GM12878 (cell line): ENCODE measurements at regions not wholly inside any gene's neighbourhood (a gene's known extent, or its start where the extent isn't known, plus 50 kb on each side); places are given as distances from the start of the nearest gene placed in this dataset.

Experiments used
- ATAC-seq: fragments of 200-7000 bp; cut with Tn5 transposase; 3 replicates; pipeline ENCODE4 v1.9.1; 2020; ENCODE audit warnings: mild to moderate bottlenecking, moderate library complexity
- BruUV-seq: library from RNA; stranded (reverse); fragments of 400-500 nt; replicated peaks from 2 replicates; lab custom pipeline; 2021; lab: Mats Ljungman, UMichigan
- CTCF ChIA-PET: fragments of 300-600 bp; sonication (Branson Sonifier 250); formaldehyde crosslinking; extraction: SDS; loops from one replicate; lab custom pipeline; 2021; ENCODE audit warnings: inconsistent platforms; lab: Yijun Ruan, JAX
- POLR2A ChIA-PET: fragments of 350-600 bp; formaldehyde crosslinking; extraction: SDS; loops from one replicate; lab custom pipeline; 2021; ENCODE audit warnings: inconsistent platforms; lab: Charles Lee
- RAD21 ChIA-PET: fragments of 300-600 bp; sonication (Branson Sonifier 250); formaldehyde crosslinking; loops from one replicate; lab custom pipeline; 2023; ENCODE audit warnings: antibody characterized with exemption; ENCODE audit not compliant: unreplicated experiment; lab: Charles Lee
- SMC1A ChIA-PET: fragments of 300-600 bp; sonication (Branson Sonifier 250); formaldehyde crosslinking; loops from one replicate; lab custom pipeline; 2023; ENCODE audit not compliant: unreplicated experiment, uncharacterized antibody; lab: Charles Lee
- DNase-seq: peaks from one replicate; pipeline ENCODE4 v3.0.0-alpha.2; 2011; ENCODE audit warnings: low read depth, low spot score
- FAIRE-seq: peaks from 3 replicates; lab custom pipeline; 2011; peaks lifted over from hg19 to GRCh38; lab: Jason Lieb, UNC
- H2AFZ ChIP-seq: 2 replicates; pipeline ENCODE4 v1.6.0; 2011; ENCODE audit warnings: low read depth, low read length, control low read depth; ENCODE audit not compliant: control insufficient read depth
- H3K27ac ChIP-seq: 2 replicates; pipeline ENCODE4 v1.5.1; 2011; ENCODE audit warnings: control low read depth; ENCODE audit not compliant: control insufficient read depth, insufficient read depth
- H3K27me3 ChIP-seq, 2 experiments: replicated peaks in 1 of 2; 2 replicates each; pipeline versions ENCODE4 v1.6.0 to v1.6.1; 2011; ENCODE audit warnings: low read length in 1 of 2; ENCODE audit not compliant: control insufficient read depth in 2 of 2, insufficient read depth in 2 of 2
- H3K36me3 ChIP-seq, 2 experiments: 2 replicates each; pipeline ENCODE4 v1.5.1; 2011; ENCODE audit warnings: low read length in 1 of 2; ENCODE audit not compliant: control insufficient read depth in 2 of 2, insufficient read depth in 2 of 2
- H3K4me1 ChIP-seq: 2 replicates; pipeline ENCODE4 v1.6.1; 2011; ENCODE audit warnings: mild to moderate bottlenecking, low read length, moderate library complexity, mixed read lengths; ENCODE audit not compliant: control insufficient read depth, insufficient read depth
- H3K4me2 ChIP-seq: 2 replicates; pipeline ENCODE4 v1.6.0; 2011; ENCODE audit warnings: control low read depth; ENCODE audit not compliant: control insufficient read depth, insufficient read depth
- H3K4me3 ChIP-seq: fragments of 200-600 bp; sonication (generic); 2 replicates; pipeline ENCODE4 v1.5.1; 2016
- H3K79me2 ChIP-seq: 2 replicates; pipeline ENCODE4 v1.6.0; 2011; ENCODE audit warnings: low read length; ENCODE audit not compliant: control insufficient read depth, insufficient read depth
- H3K9ac ChIP-seq: 2 replicates; pipeline ENCODE4 v1.8.0; 2011; ENCODE audit warnings: low read length, control low read depth, mixed read lengths; ENCODE audit not compliant: control insufficient read depth, insufficient read depth
- H3K9me3 ChIP-seq: replicated peaks from 3 replicates; pipeline ENCODE4 v1.5.1; 2011; ENCODE audit warnings: mild to moderate bottlenecking, low read length; ENCODE audit not compliant: control insufficient read depth, insufficient read depth
- H4K20me1 ChIP-seq: 2 replicates; pipeline ENCODE4 v1.6.0; 2011; ENCODE audit not compliant: control insufficient read depth, insufficient read depth
- CREM ChIP-seq: IDR thresholded peaks from 2 replicates; pipeline ENCODE4 v1.6.1; 2014; ENCODE audit warnings: antibody characterized with exemption, low read depth
- ESRRA ChIP-seq: IDR thresholded peaks from 2 replicates; pipeline ENCODE4 v1.6.1; 2012; ENCODE audit warnings: mild to moderate bottlenecking, low read length, improper control_type of control experiment
- HDGF ChIP-seq: fragments of 450-650 bp; IDR thresholded peaks from 2 replicates; pipeline ENCODE4 v1.6.1; 2016; ENCODE audit warnings: antibody characterized with exemption
- IRF3 ChIP-seq: fragments of 450-650 bp; IDR thresholded peaks from 2 replicates; pipeline ENCODE4 v1.6.1; 2014; ENCODE audit warnings: mild to moderate bottlenecking
- KLF5 ChIP-seq: fragments of 450-650 bp; IDR thresholded peaks from 2 replicates; pipeline ENCODE4 v1.6.1; 2014; ENCODE audit warnings: mild to moderate bottlenecking; ENCODE audit not compliant: partially characterized antibody
- MEF2A ChIP-seq: IDR thresholded peaks from 2 replicates; pipeline ENCODE4 v1.6.1; 2011; ENCODE audit warnings: low read depth, mild to moderate bottlenecking, low read length, moderate library complexity; ENCODE audit not compliant: insufficient read depth
- NFYB ChIP-seq: IDR thresholded peaks from 2 replicates; pipeline ENCODE4 v1.6.1; 2011; ENCODE audit warnings: low read depth, mild to moderate bottlenecking, low read length, improper control_type of control experiment, moderate library complexity; ENCODE audit not compliant: insufficient read depth
- PML ChIP-seq: IDR thresholded peaks from 2 replicates; pipeline ENCODE4 v1.6.1; 2012; ENCODE audit warnings: low read length, inconsistent platforms
- RAD21 ChIP-seq: IDR thresholded peaks from 2 replicates; pipeline ENCODE4 v1.6.1; 2011; ENCODE audit warnings: mild to moderate bottlenecking, low read depth, low read length, moderate library complexity; ENCODE audit not compliant: insufficient read depth
- RELB ChIP-seq: fragments of 450-650 bp; IDR thresholded peaks from 2 replicates; pipeline ENCODE4 v1.6.1; 2017; ENCODE audit warnings: low read depth, mild to moderate bottlenecking, moderate library complexity
- SMAD5 ChIP-seq: IDR thresholded peaks from 2 replicates; pipeline ENCODE4 v1.6.1; 2016; ENCODE audit warnings: antibody characterized with exemption, low read depth
- SP1 ChIP-seq: IDR thresholded peaks from one replicate; pipeline ENCODE4 v1.6.1; 2011; ENCODE audit warnings: low read depth, low read length
- SREBF2 ChIP-seq: IDR thresholded peaks from 2 replicates; pipeline ENCODE4 v1.6.1; 2012; ENCODE audit warnings: mild to moderate bottlenecking, low read length
- TARDBP ChIP-seq: IDR thresholded peaks from 2 replicates; pipeline ENCODE4 v1.6.1; 2016; ENCODE audit warnings: borderline replicate concordance
- YBX1 ChIP-seq: fragments of 450-650 bp; IDR thresholded peaks from 2 replicates; pipeline ENCODE4 v1.6.1; 2016; ENCODE audit warnings: antibody characterized with exemption
- ZSCAN29 ChIP-seq: fragments of 450-650 bp; IDR thresholded peaks from 2 replicates; pipeline ENCODE4 v1.6.1; 2017; ENCODE audit warnings: mild to moderate bottlenecking, moderate library complexity
- WGBS: methylation state at CpG from one replicate; pipeline ENCODE4 v1.1.6; 2016; ENCODE audit warnings: low lambda C conversion rate; ENCODE audit not compliant: insufficient replicate concordance, insufficient coverage; ENCODE audit errors: missing lambda C conversion rate; 5-methylcytosine and 5-hydroxymethylcytosine counted together
- in situ Hi-C: fragments of 300-500 bp; cut with MboI; formaldehyde crosslinking; loops from 9 replicates; pipeline ENCODE4 v1.14.3; 2018; ENCODE audit warnings: mixed read lengths
- intact Hi-C: fragments of 100-400 bp; cut with micrococcal nuclease; formaldehyde crosslinking; loops from one replicate; pipeline ENCODE4 v1.14.2; 2022; ENCODE audit not compliant: unreplicated experiment

GRCh38 chr2:12271589-12271984 is 445.1 kb upstream of the TRIB2 start:
- Histone ChIP-seq H3K4me3 (no peak overlapping the region), H4K20me1 (no peaks in the 10 kb centered on the region), H3K9ac (no peak overlapping the region), H3K4me2 (peak overlapping the region; percentile 33; the same call in 1 of the 2 replicates), H3K27me3 (no peaks in the 10 kb centered on the region), H3K79me2 (no peaks in the 10 kb centered on the region), H3K36me3 (no peaks in the 10 kb centered on the region), H3K9me3 (no peaks in the 10 kb centered on the region)
- intact Hi-C loops: loop anchor here (5.0 kb wide), 1 partner anchor 444 kb away; no protein-coding TSS in a partner anchor
- in situ Hi-C loops: no loop called here
- 0% methylated on average over 1 of the region's 1 CpG for WGBS
- no TSS peak for BruUV-seq
- CTCF ChIA-PET: interaction anchor here (0.8 to 1.5 kb wide), 9 partner anchors 9 to 456 kb away, joined by 3 to 4 read pairs (median 3); no protein-coding TSS in a partner anchor
- RAD21 ChIA-PET: interaction anchor here (0.7 to 1.4 kb wide), 9 partner anchors 12 to 445 kb away, joined by 3 to 5 read pairs (median 3); partner anchors contain the start of gene TRIB2
- SMC1A ChIA-PET: interaction anchor here (0.7 to 5.2 kb wide), 23 partner anchors 9 to 735 kb away, joined by 3 to 35 read pairs (median 4); no protein-coding TSS in a partner anchor
- no peak for FAIRE-seq
- TF ChIP-seq ZSCAN29 (no peak), CREM (0 out of 2 replicates have a peak, but pooled peaks have one; percentile 6), ESRRA (no peak), MEF2A (no peak), KLF5 (no peak)
- TF ChIP-seq, all 136 proteins: peak for 1
- POLR2A ChIA-PET: interaction anchor here (1.0 kb wide), 1 partner anchor 226 kb away, joined by 3 read pairs; no protein-coding TSS in a partner anchor
- H2AFZ ChIP-seq: no peak overlapping the region; the same call in 1 of the 2 replicates
- peaks cover 9% of the 10 kb centered on the region for H3K4me1 ChIP-seq
- ATAC-seq (peak; percentile 74), DNase-seq (no peak)
- no peak overlapping the region for H3K27ac ChIP-seq

GRCh38 chr2:12273111-12273510 is 443.6 kb upstream of the TRIB2 start:
- 3% methylated on average over 1 of the region's 1 CpG for WGBS
- ChIA-PET RAD21 (interaction anchor here (0.8 kb wide), 1 partner anchor 21 kb away, joined by 4 read pairs; no protein-coding TSS in a partner anchor), SMC1A (interaction anchor here (1.4 to 5.2 kb wide), 4 partner anchors 22 to 267 kb away, joined by 4 to 35 read pairs (median 4); no protein-coding TSS in a partner anchor), CTCF (interaction anchor here (0.7 kb wide), 1 partner anchor 267 kb away, joined by 3 read pairs; no protein-coding TSS in a partner anchor), POLR2A (interaction anchor here (0.6 kb wide), 1 partner anchor 138 kb away, joined by 3 read pairs; no protein-coding TSS in a partner anchor)
- in situ Hi-C loops (no loop called here), intact Hi-C loops (loop anchor here (5.0 kb wide), 1 partner anchor 446 kb away; no protein-coding TSS in a partner anchor)
- Histone ChIP-seq H3K4me3 (no peak overlapping the region), H3K9me3 (no peaks in the 10 kb centered on the region; the same call in 2 of the 3 replicates), H3K4me1 (peaks cover 9% of the 10 kb centered on the region), H2AFZ (no peak overlapping the region), H3K4me2 (peak overlapping the region; percentile 6; the same call in 1 of the 2 replicates), H4K20me1 (no peaks in the 10 kb centered on the region), H3K27me3 (no peaks in the 10 kb centered on the region), H3K79me2 (no peaks in the 10 kb centered on the region), H3K9ac (no peak overlapping the region), H3K36me3 (no peaks in the 10 kb centered on the region), H3K27ac (no peak overlapping the region)
- ATAC-seq: peak; percentile 42; the same call in 1 of the 3 replicates
- no peak for DNase-seq
- no peak for FAIRE-seq
- BruUV-seq: no TSS peak
- TF ChIP-seq IRF3: no peak
- no peak for TF ChIP-seq TARDBP
- 0 out of 2 replicates have a peak, but pooled peaks have one; percentile 35 for TF ChIP-seq RELB
- TF ChIP-seq PML: no peak
- TF ChIP-seq NFYB: no peak
- TF ChIP-seq CREM: no peak
- no peak for TF ChIP-seq SP1
- no peak for TF ChIP-seq SMAD5
- no peak for TF ChIP-seq RAD21
- TF ChIP-seq HDGF: no peak
- no peak for TF ChIP-seq YBX1
- no peak for TF ChIP-seq SREBF2
